ENCODE measurements at regions not wholly inside any gene's neighbourhood (a gene's known extent, or its start where the extent isn't known, plus 50 kb on each side); places are given as distances from the start of the nearest gene placed in this dataset.

GRCh38 chr12:58453306-58453705 is 467.0 kb downstream of the LRIG3 start:
- no peaks in the 10 kb centered on the region for H3K4me1 ChIP-seq
- DNase-seq (no peak), ATAC-seq (no peak)
- H3K9me3 ChIP-seq = no peaks in the 10 kb centered on the region
- intact Hi-C loops (cut with DNase I) = no loop called here
- no peak overlapping the region for H3K4me3 ChIP-seq
- no peak for TF ChIP-seq CTCF (IDR thresholded peaks at IDR 0.05)
- H3K36me3 ChIP-seq = no peaks in the 10 kb centered on the region
- no peak overlapping the region for H3K27ac ChIP-seq
- no peaks in the 10 kb centered on the region for H3K27me3 ChIP-seq (ENCODE audit: low read depth)

- H3K4me1 ChIP-seq = no peaks in the 10 kb centered on the region
- H3K36me3 ChIP-seq = no peaks in the 10 kb centered on the region
- H3K9me3 ChIP-seq = no peaks in the 10 kb centered on the region
- H3K4me3 ChIP-seq = no peak overlapping the region
- no peak for ATAC-seq
- no peak overlapping the region for H3K27ac ChIP-seq
- no peak for TF ChIP-seq CTCF (IDR thresholded peaks at IDR 0.05)
- DNase-seq = no peak
- no peaks in the 10 kb centered on the region for H3K27me3 ChIP-seq (ENCODE audit: low read depth)
- intact Hi-C loops (cut with DNase I) = no loop called here
Measured at GRCh38 chr12:58455136-58455535, 465.2 kb downstream of the LRIG3 start.

- Histone ChIP-seq H3K4me3 (no peak overlapping the region), H3K36me3 (no peaks in the 10 kb centered on the region), H3K27ac (no peak overlapping the region), H3K4me1 (no peaks in the 10 kb centered on the region), H3K9me3 (no peaks in the 10 kb centered on the region), H3K27me3 (ENCODE audit: low read depth) (no peaks in the 10 kb centered on the region)
- no peak for TF ChIP-seq CTCF (IDR thresholded peaks at IDR 0.05)
- DNase-seq = no peak
- no peak for ATAC-seq
- intact Hi-C loops (cut with DNase I) = no loop called here
Measured at GRCh38 chr12:58458102-58458501, 462.2 kb downstream of the LRIG3 start.

GRCh38 chr12:58459191-58459590 is 461.1 kb downstream of the LRIG3 start:
- DNase-seq (no peak), ATAC-seq (no peak)
- no peak for TF ChIP-seq CTCF (IDR thresholded peaks at IDR 0.05)
- Histone ChIP-seq H3K9me3 (no peaks in the 10 kb centered on the region), H3K4me1 (no peaks in the 10 kb centered on the region), H3K27me3 (ENCODE audit: low read depth) (no peaks in the 10 kb centered on the region), H3K36me3 (no peaks in the 10 kb centered on the region), H3K4me3 (no peak overlapping the region), H3K27ac (no peak overlapping the region)
- intact Hi-C loops (cut with DNase I) = no loop called here

GRCh38 chr12:58463051-58463450 is 457.3 kb downstream of the LRIG3 start:
- Histone ChIP-seq H3K9me3 (no peaks in the 10 kb centered on the region), H3K27me3 (ENCODE audit: low read depth) (no peaks in the 10 kb centered on the region), H3K27ac (no peak overlapping the region), H3K4me1 (no peaks in the 10 kb centered on the region), H3K4me3 (no peak overlapping the region), H3K36me3 (no peaks in the 10 kb centered on the region)
- no peak for ATAC-seq
- intact Hi-C loops (cut with DNase I) = no loop called here
- no peak for TF ChIP-seq CTCF (IDR thresholded peaks at IDR 0.05)
- no peak for DNase-seq

GRCh38 chr12:58465418-58465817 is 454.9 kb downstream of the LRIG3 start:
- no peak overlapping the region for H3K27ac ChIP-seq
- no peaks in the 10 kb centered on the region for H3K27me3 ChIP-seq (ENCODE audit: low read depth)
- no peaks in the 10 kb centered on the region for H3K9me3 ChIP-seq
- DNase-seq (no peak), ATAC-seq (no peak)
- no peaks in the 10 kb centered on the region for H3K36me3 ChIP-seq
- intact Hi-C loops (cut with DNase I) = no loop called here
- H3K4me1 ChIP-seq = no peaks in the 10 kb centered on the region
- no peak for TF ChIP-seq CTCF (IDR thresholded peaks at IDR 0.05)
- no peak overlapping the region for H3K4me3 ChIP-seq
